GM20000 (cell line): ENCODE measurements at regions not wholly inside any gene's neighbourhood (a gene's known extent, or its start where the extent isn't known, plus 50 kb on each side); places are given as distances from the start of the nearest gene placed in this dataset.

ENCODE experiments used
- DNase-seq: peaks from one replicate; pipeline ENCODE4 v3.0.0; 2012; ENCODE audit warnings: low spot score
- TF ChIP-seq, protein P1 (sequence below): IDR thresholded peaks from 2 replicates; pipeline ENCODE4 v1.5.1; 2012; ENCODE audit warnings: mild to moderate bottlenecking, control low read depth; ENCODE audit errors: extremely low read depth, missing control alignments

DNA sequence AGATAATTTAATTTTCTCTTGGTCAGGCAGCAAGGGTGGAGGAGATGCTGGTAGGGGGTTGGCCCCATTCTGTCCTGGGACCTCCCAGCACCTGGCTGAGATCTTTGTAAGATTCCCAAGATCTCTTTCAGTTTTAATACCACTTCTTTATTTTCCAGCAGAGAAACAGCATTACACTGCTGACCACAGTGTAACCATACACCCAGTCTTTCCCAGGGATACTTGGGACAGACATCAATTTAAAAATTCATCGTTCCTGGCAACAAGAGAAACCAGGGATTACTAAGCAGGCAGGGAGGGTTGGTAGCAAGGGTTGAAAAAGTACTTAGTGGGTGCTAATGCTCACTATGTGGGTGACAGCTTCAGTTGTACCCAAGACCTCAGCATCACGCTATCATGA is 551.6 kb upstream of the AMELY start:
- TF ChIP-seq, protein P1, sequence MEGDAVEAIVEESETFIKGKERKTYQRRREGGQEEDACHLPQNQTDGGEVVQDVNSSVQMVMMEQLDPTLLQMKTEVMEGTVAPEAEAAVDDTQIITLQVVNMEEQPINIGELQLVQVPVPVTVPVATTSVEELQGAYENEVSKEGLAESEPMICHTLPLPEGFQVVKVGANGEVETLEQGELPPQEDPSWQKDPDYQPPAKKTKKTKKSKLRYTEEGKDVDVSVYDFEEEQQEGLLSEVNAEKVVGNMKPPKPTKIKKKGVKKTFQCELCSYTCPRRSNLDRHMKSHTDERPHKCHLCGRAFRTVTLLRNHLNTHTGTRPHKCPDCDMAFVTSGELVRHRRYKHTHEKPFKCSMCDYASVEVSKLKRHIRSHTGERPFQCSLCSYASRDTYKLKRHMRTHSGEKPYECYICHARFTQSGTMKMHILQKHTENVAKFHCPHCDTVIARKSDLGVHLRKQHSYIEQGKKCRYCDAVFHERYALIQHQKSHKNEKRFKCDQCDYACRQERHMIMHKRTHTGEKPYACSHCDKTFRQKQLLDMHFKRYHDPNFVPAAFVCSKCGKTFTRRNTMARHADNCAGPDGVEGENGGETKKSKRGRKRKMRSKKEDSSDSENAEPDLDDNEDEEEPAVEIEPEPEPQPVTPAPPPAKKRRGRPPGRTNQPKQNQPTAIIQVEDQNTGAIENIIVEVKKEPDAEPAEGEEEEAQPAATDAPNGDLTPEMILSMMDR: no peak
- DNase-seq: no peak

DNA sequence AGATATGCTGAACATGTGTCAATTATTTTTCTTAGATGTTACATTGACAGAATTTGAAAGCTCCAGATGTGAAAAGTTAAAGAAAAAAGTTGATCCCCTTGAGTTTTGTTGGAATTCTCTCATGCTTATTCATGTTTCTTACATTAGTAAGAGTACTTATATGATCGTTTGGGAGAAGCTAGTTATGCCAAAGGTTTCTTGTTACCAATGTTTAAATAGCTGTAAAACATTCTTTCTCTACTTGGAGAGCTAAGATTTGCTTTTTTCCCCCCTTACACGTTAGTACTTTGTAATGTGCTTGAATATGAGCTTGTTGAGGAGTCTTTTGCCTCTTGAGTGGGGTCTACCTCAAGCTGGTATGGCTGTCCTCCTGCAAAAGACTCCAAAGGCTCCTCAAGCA is 551.1 kb upstream of the AMELY start:
- TF ChIP-seq, protein P1: no peak
- DNase-seq: no peak

DNA sequence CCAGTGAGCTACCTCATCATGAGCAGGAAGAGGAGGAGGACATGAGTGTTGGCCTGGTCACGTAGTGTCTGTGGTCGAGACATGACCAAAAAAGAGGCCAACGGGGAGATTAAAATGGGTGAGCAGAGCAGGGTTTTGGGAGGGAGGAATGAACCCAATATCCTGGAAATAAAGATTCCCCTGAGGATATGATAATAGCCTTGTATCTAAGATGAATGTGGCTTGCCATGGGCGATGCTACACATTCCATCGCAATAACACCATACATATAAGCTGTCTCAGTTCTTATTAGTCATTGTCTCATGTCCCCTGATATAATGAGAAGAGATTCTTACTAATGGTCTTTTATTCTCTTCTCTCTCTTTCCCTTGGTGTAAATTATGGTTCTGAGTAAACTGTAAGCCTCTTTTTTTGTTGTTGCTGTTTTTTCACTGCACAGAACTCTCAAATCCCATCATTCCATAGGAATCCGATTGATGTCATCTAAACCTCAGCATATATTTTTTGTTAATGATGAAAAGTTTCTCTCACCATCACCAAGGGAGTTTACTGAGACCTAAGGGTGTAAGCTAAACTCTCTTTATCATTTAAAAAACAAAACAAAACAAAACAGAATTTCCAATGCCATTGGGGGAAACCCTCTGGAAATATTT is 550.4 kb upstream of the AMELY start:
- TF ChIP-seq, protein P1: no peak
- DNase-seq: no peak

DNA sequence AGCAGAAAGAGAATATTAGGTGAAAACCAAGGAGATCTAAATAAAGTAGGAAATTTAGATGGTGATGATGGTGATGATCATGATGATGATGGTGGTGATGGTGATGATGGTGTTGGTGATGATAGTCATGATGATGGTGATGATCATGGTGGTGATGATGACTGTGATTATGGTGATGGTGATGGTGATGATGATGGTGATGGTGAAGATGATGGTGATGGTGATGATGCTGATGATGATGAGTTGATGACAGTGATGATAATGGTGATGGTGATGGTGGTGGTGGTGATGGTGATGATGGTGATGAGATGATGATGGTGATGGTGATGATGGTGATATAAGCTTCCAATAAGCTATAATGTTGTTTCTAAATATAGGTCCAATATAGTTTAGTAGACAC is 548.2 kb upstream of the AMELY start:
- no peak for DNase-seq
- TF ChIP-seq, protein P1: no peak

DNA sequence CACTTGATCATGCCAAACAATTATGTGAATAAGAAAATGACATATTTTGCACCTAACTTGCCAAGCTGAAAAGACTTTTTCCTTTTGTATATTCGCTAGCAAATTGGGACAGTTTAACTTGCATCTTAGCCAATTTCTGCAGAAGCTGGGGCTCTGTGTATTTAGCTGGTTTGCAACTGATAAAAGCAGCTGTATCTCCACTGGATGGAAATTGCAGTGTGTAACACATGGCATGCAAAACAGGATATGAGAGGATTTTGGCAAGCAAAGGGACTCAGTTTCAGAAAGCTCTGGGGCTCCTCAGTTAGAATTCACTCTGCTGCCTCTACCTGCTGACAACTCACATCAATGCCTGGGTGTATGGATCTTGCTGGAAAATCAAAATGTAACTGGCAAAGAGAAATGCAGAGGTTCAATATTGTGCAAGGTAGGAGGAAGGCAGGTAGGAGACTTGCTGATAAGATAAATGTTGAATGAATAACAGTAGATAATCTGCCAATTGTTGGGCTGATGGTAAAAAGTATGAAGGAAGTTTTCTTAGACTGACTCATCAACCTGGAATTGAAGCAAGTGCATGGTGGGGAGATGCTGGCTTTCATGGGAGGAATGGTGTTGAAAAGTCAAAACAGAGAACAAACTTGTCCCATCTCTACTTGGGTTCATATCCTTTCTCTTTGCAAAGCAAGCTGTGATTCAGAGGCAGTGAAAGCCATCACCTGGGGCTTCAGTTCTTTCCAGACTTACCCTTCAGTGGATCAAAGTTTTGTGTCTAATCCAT is 546.9 kb upstream of the AMELY start:
- DNase-seq: no peak
- TF ChIP-seq, protein P1: no peak

DNA sequence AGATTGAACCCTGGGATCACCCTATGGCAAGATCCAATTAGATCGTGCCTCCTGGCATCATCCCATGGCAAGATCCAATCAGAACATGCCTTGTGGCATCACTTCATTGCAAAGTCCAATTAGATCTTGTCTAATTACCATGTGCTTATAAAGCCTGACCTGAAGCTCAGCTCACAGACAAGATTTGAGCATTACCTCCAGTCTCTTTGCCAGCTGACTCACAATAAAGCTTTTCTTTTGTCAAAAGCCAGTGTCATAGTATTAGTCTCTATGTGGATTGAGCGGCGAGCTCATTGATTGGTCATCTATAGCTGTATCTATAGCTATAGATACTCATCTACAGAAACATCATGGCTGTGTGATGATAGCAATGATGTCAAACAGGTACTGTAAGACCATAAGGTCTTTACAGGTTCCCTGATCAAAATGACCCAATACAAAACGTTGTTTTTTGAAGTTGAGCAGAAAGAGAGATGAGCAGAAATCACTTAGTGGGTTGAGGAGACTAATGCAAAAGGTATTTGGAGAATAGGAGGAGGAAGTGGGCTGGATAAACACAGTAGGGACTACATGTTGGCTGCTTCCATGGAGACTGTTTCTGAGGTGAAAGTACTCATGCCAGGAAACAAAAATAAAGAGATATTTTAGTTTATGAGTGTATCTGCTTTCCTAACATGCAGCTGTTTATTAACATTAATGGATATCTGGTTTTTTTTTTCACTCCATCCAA is 545.9 kb upstream of the AMELY start:
- DNase-seq: no peak

More for the DNA sequence above, 545.9 kb upstream of the AMELY start:
- TF ChIP-seq, protein P1: no peak
